Mesenchymal stem cell (in vitro differentiated cells and primary cell): ENCODE measurements at regions not wholly inside any gene's neighbourhood (a gene's known extent, or its start where the extent isn't known, plus 50 kb on each side); places are given as distances from the start of the nearest gene placed in this dataset.

Experiments
- DNase-seq: peaks from one replicate; pipeline ENCODE4 v3.0.0-alpha.2; 2013
- H2AFZ ChIP-seq: one replicate; pipeline ENCODE4 v1.6.1; 2013; ENCODE audit warnings: low read depth, mild to moderate bottlenecking, control low read depth, inconsistent platforms, low read length, moderate library complexity
- H2AK5ac ChIP-seq: 2 replicates; pipeline ENCODE4 v1.6.1; 2013; ENCODE audit warnings: low read length, moderate library complexity, mild to moderate bottlenecking, inconsistent platforms; ENCODE audit not compliant: severe bottlenecking
- H2BK120ac ChIP-seq: one replicate; pipeline ENCODE4 v1.6.1; 2013; ENCODE audit warnings: low read depth, mild to moderate bottlenecking, inconsistent platforms, low read length, moderate library complexity
- H2BK12ac ChIP-seq, 2 experiments: one replicate each; pipeline ENCODE4 v1.6.1; 2013; ENCODE audit warnings: inconsistent platforms in 2 of 2, low read length in 2 of 2, mild to moderate bottlenecking in 2 of 2, moderate library complexity in 2 of 2, control low read depth in 1 of 2
- H2BK15ac ChIP-seq: one replicate; pipeline ENCODE4 v1.6.1; 2013; ENCODE audit warnings: mild to moderate bottlenecking, low read depth, inconsistent platforms; ENCODE audit not compliant: poor library complexity, severe bottlenecking
- H2BK5ac ChIP-seq: 2 replicates; pipeline ENCODE4 v1.6.1; 2013; ENCODE audit warnings: low read depth, mild to moderate bottlenecking, low read length, control low read depth, inconsistent platforms; ENCODE audit not compliant: poor library complexity, severe bottlenecking
- H3K14ac ChIP-seq, 2 experiments: one replicate each; pipeline ENCODE4 v1.6.1; 2013; ENCODE audit warnings: inconsistent platforms in 2 of 2, low read length in 2 of 2, control low read depth in 1 of 2, mild to moderate bottlenecking in 1 of 2, moderate library complexity in 1 of 2
- H3K18ac ChIP-seq, 2 experiments: one replicate each; pipeline ENCODE4 v1.6.1; 2013; ENCODE audit warnings: inconsistent platforms in 2 of 2, low read length in 2 of 2, control low read depth in 1 of 2, low read depth in 1 of 2, mild to moderate bottlenecking in 1 of 2
- H3K23ac ChIP-seq, 2 experiments: one replicate each; pipeline ENCODE4 v1.6.1; 2013; ENCODE audit warnings: inconsistent platforms in 2 of 2, low read length in 2 of 2, mild to moderate bottlenecking in 2 of 2, moderate library complexity in 2 of 2, control low read depth in 1 of 2
- H3K27ac ChIP-seq: 2 replicates; pipeline ENCODE4 v1.5.1; 2013; ENCODE audit warnings: mild to moderate bottlenecking, moderate library complexity, low read length, control low read depth, inconsistent platforms; ENCODE audit not compliant: poor library complexity, severe bottlenecking
- H3K27me3 ChIP-seq, 2 experiments: 2 replicates each; pipeline versions ENCODE4 v1.6.1 to v1.7.0; 2013; ENCODE audit warnings: low read length in 2 of 2, mild to moderate bottlenecking in 2 of 2, moderate library complexity in 2 of 2, control low read depth in 1 of 2, inconsistent platforms in 1 of 2; ENCODE audit not compliant: control insufficient read depth in 1 of 2, insufficient read depth in 1 of 2
- H3K36me3 ChIP-seq, 2 experiments: 2 replicates each; pipeline versions ENCODE4 v1.6.1 to v1.7.0; 2013; ENCODE audit warnings: low read length in 2 of 2, control low read depth in 1 of 2, inconsistent platforms in 1 of 2, low read depth in 1 of 2, mild to moderate bottlenecking in 1 of 2; ENCODE audit not compliant: insufficient read depth in 2 of 2, control insufficient read depth in 1 of 2
- H3K4ac ChIP-seq, 2 experiments: one replicate each; pipeline ENCODE4 v1.6.1; 2013; ENCODE audit warnings: inconsistent platforms in 2 of 2, low read length in 2 of 2, mild to moderate bottlenecking in 2 of 2, moderate library complexity in 2 of 2, control low read depth in 1 of 2, low read depth in 1 of 2
- H3K4me1 ChIP-seq: 2 replicates; pipeline ENCODE4 v1.6.1; 2013; ENCODE audit warnings: low read depth, low read length, control low read depth; ENCODE audit not compliant: control insufficient read depth, insufficient read depth
- H3K4me2 ChIP-seq: 2 replicates; pipeline ENCODE4 v1.6.1; 2013; ENCODE audit warnings: low read length, mild to moderate bottlenecking, inconsistent platforms; ENCODE audit not compliant: poor library complexity, severe bottlenecking
- H3K4me3 ChIP-seq, 2 experiments: 2 replicates each; pipeline versions ENCODE4 v1.5.1 to v1.7.0; 2013; ENCODE audit warnings: low read length in 2 of 2, mild to moderate bottlenecking in 2 of 2, control low read depth in 1 of 2, low read depth in 1 of 2; ENCODE audit not compliant: insufficient read depth in 1 of 2
- H3K79me1 ChIP-seq: replicated peaks from 2 replicates; pipeline ENCODE4 v1.6.1; 2013; ENCODE audit warnings: mild to moderate bottlenecking, control low read depth, low read length, inconsistent platforms; ENCODE audit not compliant: poor library complexity, severe bottlenecking
- H3K9ac ChIP-seq: 2 replicates; pipeline ENCODE4 v1.7.0; 2013; ENCODE audit warnings: mild to moderate bottlenecking, low read length, moderate library complexity
- H3K9me3 ChIP-seq: 2 replicates; pipeline ENCODE4 v1.7.0; 2013; ENCODE audit warnings: mild to moderate bottlenecking, low read length; ENCODE audit not compliant: control insufficient read depth
- H4K8ac ChIP-seq: one replicate; pipeline ENCODE4 v1.6.1; 2013; ENCODE audit warnings: inconsistent platforms, mild to moderate bottlenecking, low read length, moderate library complexity
- H4K91ac ChIP-seq: one replicate; pipeline ENCODE4 v1.6.1; 2013; ENCODE audit warnings: mild to moderate bottlenecking, low read length, inconsistent platforms
- WGBS: methylation state at CpG from one replicate; pipeline ENCODE4 v1.1.7; 2013; ENCODE audit warnings: mixed read lengths; 5-methylcytosine and 5-hydroxymethylcytosine counted together

DNA sequence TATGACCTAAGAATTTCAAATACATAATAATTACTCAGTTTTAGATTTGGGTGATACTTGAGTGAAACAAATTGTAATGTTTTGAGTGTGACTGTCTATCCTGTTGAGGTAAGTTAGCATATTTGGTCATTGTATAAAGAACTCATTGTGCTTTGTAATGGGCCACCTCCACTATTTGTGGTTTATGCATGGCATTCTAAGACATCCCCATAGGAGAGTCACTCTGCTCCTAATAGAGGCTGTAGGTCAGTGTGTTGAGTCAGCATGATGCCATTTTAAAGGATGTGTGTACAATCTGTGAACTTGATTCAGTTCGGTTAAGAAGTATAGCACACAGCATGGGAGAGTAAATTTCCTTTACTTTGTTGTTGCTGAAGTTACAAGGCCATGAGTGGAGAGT lies 1112.4 kb downstream of the JRKL start:
- peak; percentile 4 for DNase-seq
- Histone ChIP-seq H2AK5ac (no peak overlapping the region), H2BK5ac (no peak overlapping the region), H3K27me3 (no peaks in the 10 kb centered on the region), H3K4me3 (no peak overlapping the region), H3K23ac (no peak overlapping the region), H3K9me3 (peaks cover 15% of the 10 kb centered on the region), H3K4me2 (no peak overlapping the region), H3K9ac (no peak overlapping the region), H3K18ac (no peak overlapping the region), H2AFZ (no peak overlapping the region), H2BK12ac (no peak overlapping the region), H2BK120ac (no peak overlapping the region), H4K8ac (no peak overlapping the region), H3K79me1 (no peaks in the 10 kb centered on the region), H3K14ac (no peak overlapping the region), H2BK15ac (no peak overlapping the region), H3K4ac (no peak overlapping the region), H4K91ac (no peak overlapping the region), H3K27ac (no peak overlapping the region), H3K4me1 (no peaks in the 10 kb centered on the region), H3K36me3 (no peaks in the 10 kb centered on the region)
- 100% methylated on average over 1 of the region's 1 CpG for WGBS

DNA sequence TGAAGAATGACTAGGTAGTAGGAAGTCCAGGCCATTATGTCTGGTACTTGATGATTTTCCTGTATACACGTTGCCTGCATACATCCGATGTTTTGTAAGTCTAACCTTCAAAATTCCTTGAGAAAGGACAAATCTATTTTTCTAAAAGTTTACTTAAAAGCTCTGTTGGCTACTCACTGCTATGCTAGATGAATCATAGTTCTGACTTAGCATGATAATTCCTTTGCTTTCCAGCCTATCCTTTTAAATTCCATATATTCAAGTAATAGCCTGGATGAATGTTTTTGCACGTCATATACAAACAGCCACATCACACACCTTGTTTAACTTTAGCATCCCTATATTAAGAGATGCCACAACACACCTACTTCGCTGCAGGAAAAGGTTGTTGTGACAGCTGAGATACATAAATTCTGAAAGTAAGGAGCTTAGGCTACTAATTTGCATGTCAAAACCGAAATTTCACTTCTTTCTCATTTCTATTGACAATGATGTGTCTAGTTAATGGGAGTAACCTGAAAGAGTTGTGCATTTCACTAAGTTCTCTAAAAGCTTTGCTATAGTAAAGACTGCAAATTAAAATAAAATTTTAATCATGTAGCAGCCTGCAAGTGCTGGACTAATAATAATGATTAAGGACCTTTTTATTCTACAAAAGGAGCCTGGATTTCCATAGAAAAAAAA lies 1116.4 kb downstream of the JRKL start:
- Histone ChIP-seq H4K91ac (no peak overlapping the region), H3K18ac (no peak overlapping the region), H4K8ac (no peak overlapping the region), H3K9ac (no peak overlapping the region), H2BK120ac (no peak overlapping the region), H3K27me3 (no peaks in the 10 kb centered on the region), H3K4me3 (no peak overlapping the region), H2BK12ac (no peak overlapping the region), H3K14ac (no peak overlapping the region), H3K79me1 (no peaks in the 10 kb centered on the region), H3K27ac (no peak overlapping the region), H3K4ac (no peak overlapping the region), H3K9me3 (peaks cover 8% of the 10 kb centered on the region), H3K36me3 (no peaks in the 10 kb centered on the region), H2AK5ac (no peak overlapping the region), H3K23ac (no peak overlapping the region), H2BK5ac (no peak overlapping the region), H2BK15ac (no peak overlapping the region), H2AFZ (no peak overlapping the region), H3K4me1 (no peaks in the 10 kb centered on the region), H3K4me2 (no peak overlapping the region)
- no peak for DNase-seq
- 79% methylated on average over 2 of the region's 5 CpGs for WGBS

DNA sequence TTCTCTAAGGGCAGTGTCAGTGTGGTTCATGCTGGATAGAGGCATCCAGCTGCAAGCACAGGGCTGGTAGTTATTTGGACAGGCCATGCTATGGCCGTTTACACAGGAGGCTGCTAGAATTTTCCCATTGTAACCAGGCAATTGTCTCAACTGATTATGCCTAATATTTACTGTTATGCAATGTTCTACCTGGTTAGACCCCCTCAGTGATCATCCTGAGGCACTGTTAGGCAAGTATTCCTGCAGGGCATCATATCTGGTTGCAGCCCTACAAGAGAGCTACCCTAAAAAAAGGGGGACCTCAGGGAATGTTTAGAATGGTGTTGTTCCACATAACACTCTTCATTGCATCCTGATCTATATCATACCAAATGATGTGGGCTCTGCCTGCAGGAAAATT lies 1124.6 kb downstream of the JRKL start:
- Histone ChIP-seq H3K4ac (no peak overlapping the region), H3K36me3 (no peaks in the 10 kb centered on the region), H3K4me2 (no peak overlapping the region), H3K23ac (no peak overlapping the region), H2BK15ac (no peak overlapping the region), H2BK12ac (no peak overlapping the region), H3K27me3 (no peaks in the 10 kb centered on the region), H2AK5ac (no peak overlapping the region), H3K27ac (no peak overlapping the region), H4K8ac (no peak overlapping the region), H3K4me1 (no peaks in the 10 kb centered on the region), H3K14ac (no peak overlapping the region), H3K9me3 (peaks cover 17% of the 10 kb centered on the region), H3K18ac (no peak overlapping the region), H4K91ac (no peak overlapping the region), H2BK5ac (no peak overlapping the region), H2AFZ (no peak overlapping the region), H2BK120ac (no peak overlapping the region), H3K79me1 (no peaks in the 10 kb centered on the region), H3K9ac (no peak overlapping the region), H3K4me3 (no peak overlapping the region)
- WGBS, result 39% methylated on average over 1 of the region's 1 CpG
- no peak for DNase-seq

DNA sequence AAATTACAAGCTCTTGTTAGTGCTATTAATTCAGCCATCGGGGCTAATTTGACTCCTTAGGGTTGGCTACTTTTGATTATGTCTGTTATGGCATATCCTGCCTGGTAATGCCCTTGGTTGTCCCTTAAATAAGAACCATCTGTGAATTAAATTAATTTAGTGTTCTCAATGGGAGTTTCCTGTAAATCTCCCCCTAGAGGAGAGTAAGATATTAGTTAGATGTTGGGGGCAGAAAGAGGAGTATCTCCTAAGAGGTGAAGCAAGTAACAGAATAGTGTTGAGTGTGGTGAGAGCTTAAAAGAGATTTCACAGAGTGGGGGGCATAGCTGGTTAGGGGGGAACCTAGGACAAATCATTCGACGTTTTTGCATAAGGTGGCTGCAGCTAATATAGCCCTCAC lies 1126.9 kb downstream of the JRKL start:
- no peak overlapping the region for H2BK5ac ChIP-seq
- H4K91ac ChIP-seq, result no peak overlapping the region
- no peaks in the 10 kb centered on the region for H3K4me1 ChIP-seq
- H3K27me3 ChIP-seq, result no peaks in the 10 kb centered on the region
- H2AFZ ChIP-seq, result no peak overlapping the region
- H3K4ac ChIP-seq, result no peak overlapping the region
- no peak overlapping the region for H3K9ac ChIP-seq
- H2AK5ac ChIP-seq, result no peak overlapping the region
- no peak overlapping the region for H3K27ac ChIP-seq
- no peak overlapping the region for H3K23ac ChIP-seq
- no peak overlapping the region for H3K4me2 ChIP-seq
- WGBS, result 64% methylated on average over 3 of the region's 3 CpGs
- no peak overlapping the region for H2BK15ac ChIP-seq
- no peaks in the 10 kb centered on the region for H3K79me1 ChIP-seq
- no peak for DNase-seq
- H3K4me3 ChIP-seq, result no peak overlapping the region
- no peak overlapping the region for H2BK12ac ChIP-seq
- H3K14ac ChIP-seq, result no peak overlapping the region
- no peak overlapping the region for H3K18ac ChIP-seq
- no peak overlapping the region for H2BK120ac ChIP-seq
- H3K9me3 ChIP-seq, result peaks cover 13% of the 10 kb centered on the region
- H3K36me3 ChIP-seq, result no peaks in the 10 kb centered on the region
- H4K8ac ChIP-seq, result no peak overlapping the region
